NCI-H446 (cell line): ENCODE measurements at regions not wholly inside any gene's neighbourhood (a gene's known extent, or its start where the extent isn't known, plus 50 kb on each side); places are given as distances from the start of the nearest gene placed in this dataset.

Source experiments
- DNase-seq, 2 experiments: peaks; one replicate each; lab custom pipeline; 2025; lab: John Stamatoyannopoulos, UW

GRCh38 chr11:42179216-42179615 is 719.8 kb upstream of the LRRC4C start:
- no peak for DNase-seq

- DNase-seq, result no peak
These were observed 736.0 kb upstream of the LRRC4C start for GRCh38 chr11:42195289-42196013.

GRCh38 chr11:42200311-42200710 is 740.9 kb upstream of the LRRC4C start:
- DNase-seq, result no peak

GRCh38 chr11:42201603-42202148 is 742.2 kb upstream of the LRRC4C start:
- no peak for DNase-seq

GRCh38 chr11:42205518-42205917 is 746.1 kb upstream of the LRRC4C start:
- no peak for DNase-seq

GRCh38 chr11:42225664-42226063 is 766.2 kb upstream of the LRRC4C start:
- no peak for DNase-seq

- no peak for DNase-seq
These were observed 773.2 kb upstream of the LRRC4C start for GRCh38 chr11:42232673-42233072.

- no peak for DNase-seq
These were observed 775.0 kb upstream of the LRRC4C start for GRCh38 chr11:42234451-42234951.

- no peak for DNase-seq
These were observed 778.3 kb upstream of the LRRC4C start for GRCh38 chr11:42237701-42238235.

- peak in 1 of 2 experiments; percentile 6 for DNase-seq
These were observed 779.7 kb upstream of the LRRC4C start for GRCh38 chr11:42239188-42239587.

GRCh38 chr11:42243385-42243784 is 783.9 kb upstream of the LRRC4C start:
- DNase-seq, result no peak

- no peak for DNase-seq
These were observed 784.9 kb upstream of the LRRC4C start for GRCh38 chr11:42244376-42244775.

- DNase-seq, result no peak
These were observed 789.9 kb upstream of the LRRC4C start for GRCh38 chr11:42249401-42249800.

- DNase-seq, result no peak
These were observed 790.5 kb upstream of the LRRC4C start for GRCh38 chr11:42249956-42250355.

- DNase-seq, result no peak
These were observed 792.5 kb upstream of the LRRC4C start for GRCh38 chr11:42251984-42252383.

GRCh38 chr11:42253156-42253555 is 793.7 kb upstream of the LRRC4C start:
- no peak for DNase-seq

GRCh38 chr11:42255906-42256305 is 796.5 kb upstream of the LRRC4C start:
- no peak for DNase-seq

GRCh38 chr11:42257534-42257933 is 798.1 kb upstream of the LRRC4C start:
- DNase-seq, result peak in 1 of 2 experiments; percentile 11

GRCh38 chr11:42265072-42265471 is 805.6 kb upstream of the LRRC4C start:
- no peak for DNase-seq

- DNase-seq, result no peak
These were observed 811.9 kb upstream of the LRRC4C start for GRCh38 chr11:42271306-42271705.

- DNase-seq, result no peak
These were observed 814.5 kb upstream of the LRRC4C start for GRCh38 chr11:42273977-42274376.

GRCh38 chr11:42296910-42297309 is 837.5 kb upstream of the LRRC4C start:
- no peak for DNase-seq

GRCh38 chr11:42299780-42300179 is 840.3 kb upstream of the LRRC4C start:
- DNase-seq, result no peak
